ENCODE measurements at regions not wholly inside any gene's neighbourhood (a gene's known extent, or its start where the extent isn't known, plus 50 kb on each side); places are given as distances from the start of the nearest gene placed in this dataset.

DNA sequence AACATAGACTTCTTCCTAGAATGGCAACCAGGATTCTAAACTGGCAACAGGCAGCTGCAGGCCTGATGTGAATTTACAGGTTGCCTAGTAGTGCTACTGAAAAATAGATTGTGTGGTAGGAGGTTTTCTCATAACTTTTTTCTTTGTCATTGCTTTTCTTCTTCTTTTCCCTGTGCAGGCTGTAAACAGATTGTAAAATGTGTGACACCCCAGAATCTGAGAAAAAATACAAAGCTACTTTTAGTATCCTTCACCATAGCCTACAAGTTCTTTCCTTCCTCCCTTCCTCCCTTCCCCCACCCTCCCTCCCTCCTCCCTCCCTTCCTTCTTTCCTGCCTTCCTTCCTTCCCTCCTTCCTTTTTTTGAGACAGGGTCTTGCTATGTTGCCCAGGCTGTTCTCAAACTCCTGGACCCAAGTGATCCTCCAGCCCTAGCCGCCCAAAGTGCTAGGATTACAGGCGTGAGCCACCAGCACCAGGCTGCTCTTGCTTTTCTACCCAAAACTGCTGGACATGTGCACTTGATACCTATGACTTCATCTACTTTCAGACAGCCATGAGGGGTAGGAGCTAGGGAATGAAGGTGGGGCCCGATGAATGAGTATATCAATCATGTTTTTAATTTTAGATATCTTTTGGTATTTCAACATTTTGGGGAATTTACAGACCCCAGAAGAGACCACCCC, 114.2 kb upstream of the EEA1 start:
- no peak for TF ChIP-seq CTCF (IDR thresholded peaks at IDR 0.05 in 8 of 11, conservative IDR thresholded peaks at IDR 0.05 in 3 of 11)
- no peak for TF ChIP-seq POLR2AphosphoS5 (IDR thresholded peaks at IDR 0.05)
- no peak for TF ChIP-seq POLR2A (IDR thresholded peaks at IDR 0.05)

Data from spleen (tissue), 7 donors.